GM19193 (cell line): ENCODE measurements at regions not wholly inside any gene's neighbourhood (a gene's known extent, or its start where the extent isn't known, plus 50 kb on each side); places are given as distances from the start of the nearest gene placed in this dataset.

Source experiments
- POLR2A ChIP-seq: IDR thresholded peaks from 4 replicates; pipeline ENCODE4 v1.6.1; 2011; ENCODE audit not compliant: insufficient read depth, insufficient read length; ENCODE audit errors: extremely low read depth

- no peak for TF ChIP-seq POLR2A
These were observed 98.1 kb upstream of the OR4E1 start for GRCh38 chr14:21771671-21772070.

DNA sequence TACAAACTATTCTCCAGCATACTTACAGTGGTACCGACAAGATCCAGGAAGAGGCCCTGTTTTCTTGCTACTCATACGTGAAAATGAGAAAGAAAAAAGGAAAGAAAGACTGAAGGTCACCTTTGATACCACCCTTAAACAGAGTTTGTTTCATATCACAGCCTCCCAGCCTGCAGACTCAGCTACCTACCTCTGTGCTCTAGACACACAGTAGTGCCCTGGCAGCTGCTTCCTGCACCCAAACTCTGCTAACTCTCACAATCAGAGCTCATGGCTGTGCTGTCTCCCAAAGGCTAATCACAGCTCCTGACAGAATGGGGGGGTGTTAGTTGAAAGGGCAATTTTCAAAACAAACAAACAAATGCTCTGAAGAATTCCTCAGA lies 95.2 kb upstream of the OR4E1 start:
- TF ChIP-seq POLR2A: no peak

GRCh38 chr14:21768116-21768874 lies 94.7 kb upstream of the OR4E1 start:
- no peak for TF ChIP-seq POLR2A

DNA sequence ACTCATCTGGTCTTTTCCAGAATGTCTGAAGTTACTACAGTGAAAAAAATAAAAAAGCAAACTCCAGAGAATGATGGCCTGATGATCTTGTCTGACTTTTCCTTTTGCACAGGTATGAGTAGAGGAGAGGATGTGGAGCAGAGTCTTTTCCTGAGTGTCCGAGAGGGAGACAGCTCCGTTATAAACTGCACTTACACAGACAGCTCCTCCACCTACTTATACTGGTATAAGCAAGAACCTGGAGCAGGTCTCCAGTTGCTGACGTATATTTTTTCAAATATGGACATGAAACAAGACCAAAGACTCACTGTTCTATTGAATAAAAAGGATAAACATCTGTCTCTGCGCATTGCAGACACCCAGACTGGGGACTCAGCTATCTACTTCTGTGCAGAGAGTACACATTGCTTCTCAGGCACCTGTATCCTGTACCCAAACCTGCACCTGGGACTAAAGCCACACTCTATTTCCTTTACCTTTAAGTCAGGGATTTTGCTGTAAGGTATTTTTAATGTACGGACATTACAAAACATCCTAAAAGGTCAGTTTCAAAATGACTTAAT lies 75.8 kb upstream of the OR4E1 start:
- TF ChIP-seq POLR2A: no peak

DNA sequence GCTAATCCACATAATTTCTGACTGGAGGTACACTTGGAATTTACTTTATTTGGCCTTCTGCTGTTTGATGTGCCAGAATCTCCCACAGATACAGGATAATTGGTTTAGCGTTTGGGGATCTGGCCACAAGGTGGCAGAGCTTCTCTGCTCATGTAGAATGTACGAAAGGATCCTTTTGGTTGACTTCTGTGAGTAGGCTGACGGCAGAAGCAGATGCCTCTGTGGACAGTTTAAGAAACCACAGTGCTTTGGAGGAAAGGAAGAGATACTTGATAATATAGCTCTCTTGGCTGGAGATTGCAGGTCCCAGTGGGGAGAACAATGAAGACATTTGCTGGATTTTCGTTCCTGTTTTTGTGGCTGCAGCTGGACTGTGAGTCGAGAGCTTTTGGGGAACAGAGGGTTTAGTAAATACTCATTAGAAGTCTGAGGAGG lies 75.3 kb upstream of the OR4E1 start:
- TF ChIP-seq POLR2A: no peak

DNA sequence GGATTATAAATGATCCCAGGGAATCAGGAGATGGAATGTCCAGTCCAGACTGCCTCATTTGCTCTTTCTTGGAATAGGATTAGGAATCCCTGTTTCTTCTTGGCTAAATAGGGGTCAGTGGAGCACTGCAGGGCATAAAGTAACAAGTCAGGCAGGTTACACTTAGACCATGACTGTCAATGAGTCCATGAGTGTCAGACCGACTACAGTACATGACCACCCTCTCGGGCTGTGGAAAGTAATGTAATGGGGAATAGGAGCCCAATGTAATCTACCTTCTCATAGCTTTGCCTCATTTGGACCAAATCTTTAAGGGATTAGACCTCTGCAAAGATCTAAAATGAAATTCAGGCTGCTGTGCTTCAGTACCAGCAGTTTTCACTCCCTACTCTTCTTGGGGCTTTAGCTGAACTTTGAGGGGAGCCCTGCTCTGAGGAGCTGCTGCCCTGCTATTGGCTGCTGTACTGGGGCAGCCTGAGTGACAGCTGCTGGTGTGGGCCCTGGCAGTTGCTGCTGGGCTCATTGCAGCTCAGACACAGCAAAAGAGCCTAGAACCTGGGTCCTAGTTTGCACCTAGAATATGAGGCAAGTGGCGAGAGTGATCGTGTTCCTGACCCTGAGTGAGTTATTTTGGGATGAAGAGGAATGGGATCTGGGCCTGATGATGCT lies 62.2 kb upstream of the OR4E1 start:
- TF ChIP-seq POLR2A: no peak

DNA sequence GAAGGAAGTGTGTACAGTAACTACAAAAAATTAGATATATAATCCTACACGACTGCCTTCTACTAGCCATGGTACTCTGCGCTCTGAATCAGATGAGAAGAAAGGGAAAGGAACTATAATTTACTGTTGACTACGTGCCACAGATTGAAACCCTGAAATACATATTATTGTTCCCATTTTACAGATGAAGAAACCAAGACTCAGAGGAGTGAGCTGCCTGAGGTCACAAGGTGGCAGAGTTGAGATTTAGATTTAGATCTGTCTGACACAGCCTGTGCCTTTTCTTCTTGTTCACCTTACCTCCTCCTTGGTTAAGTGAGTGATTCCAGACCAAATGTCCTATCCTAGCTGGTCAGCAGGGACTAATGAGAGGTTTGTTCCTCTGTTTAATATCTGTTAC lies 61.6 kb upstream of the OR4E1 start:
- TF ChIP-seq POLR2A: no peak

DNA sequence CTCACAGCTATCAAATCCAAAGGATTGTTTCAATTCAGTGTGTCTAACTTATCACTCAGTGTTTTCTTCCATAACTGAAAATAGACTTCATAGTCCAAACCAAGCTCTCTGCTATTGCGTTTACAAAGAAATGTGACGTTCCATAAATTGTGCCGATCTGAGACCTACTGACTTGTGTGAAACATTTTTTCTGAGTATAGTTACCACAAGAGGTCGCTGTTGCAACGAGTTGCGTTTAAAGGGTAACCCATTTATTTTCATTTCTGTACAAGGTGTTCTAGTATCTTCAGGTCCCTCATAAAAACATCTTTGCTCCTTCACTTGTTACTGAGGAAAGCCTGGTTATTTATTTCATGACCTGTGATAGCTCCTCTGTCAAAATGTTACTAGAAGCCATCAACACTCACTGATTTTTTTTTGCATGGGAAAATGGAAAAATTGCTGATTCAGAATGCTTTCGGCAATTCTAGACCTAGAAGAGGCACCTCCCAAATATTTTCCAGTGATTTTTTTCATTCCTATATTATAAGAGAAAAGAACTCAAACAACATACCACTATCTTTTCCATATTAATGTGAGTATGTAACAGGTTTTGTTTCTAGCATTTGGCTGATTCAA lies 60.9 kb upstream of the OR4E1 start:
- no peak for TF ChIP-seq POLR2A

DNA sequence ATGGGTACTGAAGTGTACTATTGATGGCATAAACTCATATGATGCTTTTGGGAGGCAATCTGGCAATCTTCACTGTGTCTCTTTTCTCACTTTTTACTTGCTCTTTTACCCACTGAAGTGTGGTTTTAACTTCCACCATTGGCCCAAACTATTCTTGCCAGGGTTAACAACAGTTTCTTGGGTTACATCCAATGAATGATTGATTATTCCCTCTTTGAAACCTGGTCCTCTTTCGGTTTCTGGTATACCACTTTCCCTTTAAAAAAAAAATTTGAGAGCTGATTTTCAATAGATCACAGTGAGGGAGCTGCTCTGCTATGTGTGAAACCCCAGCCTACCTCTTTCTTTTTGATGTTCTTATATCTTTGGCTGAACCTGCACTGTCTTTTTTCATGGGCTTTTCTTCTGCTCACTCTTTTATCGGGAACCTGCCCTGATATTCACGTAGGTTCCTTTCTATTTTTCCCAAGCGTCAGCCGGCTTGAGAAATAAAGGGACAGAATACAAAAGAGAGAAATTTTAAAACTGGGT lies 56.1 kb upstream of the OR4E1 start:
- no peak for TF ChIP-seq POLR2A

GRCh38 chr14:21725250-21725649 lies 51.6 kb upstream of the OR4E1 start:
- TF ChIP-seq POLR2A: no peak

GRCh38 chr14:21724090-21724973 lies 50.7 kb upstream of the OR4E1 start:
- TF ChIP-seq POLR2A: no peak

- no peak for TF ChIP-seq POLR2A
These were observed 49.9 kb upstream of the OR4E1 start for GRCh38 chr14:21723431-21724045.
